HEK293 (cell line): ENCODE measurements at regions not wholly inside any gene's neighbourhood (a gene's known extent, or its start where the extent isn't known, plus 50 kb on each side); places are given as distances from the start of the nearest gene placed in this dataset.

Experiments used
- CTCF ChIA-PET: fragments of 350-600 bp; formaldehyde crosslinking; extraction: SDS; loops from one replicate; lab custom pipeline; 2021; ENCODE audit warnings: antibody characterized with exemption; lab: Yijun Ruan, JAX
- POLR2A ChIA-PET: fragments of 300-600 bp; formaldehyde crosslinking; extraction: SDS; loops from one replicate; lab custom pipeline; 2020; ENCODE audit warnings: antibody characterized with exemption, inconsistent platforms; lab: Yijun Ruan, JAX
- H3K27ac ChIP-seq: fragments of 200-500 bp; sonication (Bioruptor generic); 2 replicates; pipeline ENCODE4 v1.5.1; 2014; ENCODE audit warnings: low read depth, low read length, control low read depth, inconsistent platforms; ENCODE audit errors: extremely low read depth
- H3K36me3 ChIP-seq, 2 experiments: fragments of 200-500 bp in 1 of 2; sonication (Bioruptor generic) in 1 of 2; 1 replicate in 1 of 2; 2 replicates in 1 of 2; pipeline ENCODE4 v1.5.1; 2014 to 2017; ENCODE audit warnings: inconsistent platforms in 2 of 2, low read length in 2 of 2; ENCODE audit not compliant: control insufficient read depth in 2 of 2, insufficient read depth in 1 of 2
- H3K4me1 ChIP-seq: fragments of 200-500 bp; sonication (Bioruptor generic); 2 replicates; pipeline ENCODE4 v1.5.1; 2014; ENCODE audit warnings: mild to moderate bottlenecking, low read length, inconsistent platforms; ENCODE audit not compliant: control insufficient read depth, insufficient read depth
- H3K4me3 ChIP-seq: 2 replicates; pipeline ENCODE4 v1.5.1; 2011; ENCODE audit warnings: low read depth, mild to moderate bottlenecking, control low read depth, low read length, moderate library complexity
- H3K9me3 ChIP-seq: fragments of 200-500 bp; sonication (Bioruptor generic); 2 replicates; pipeline ENCODE4 v1.5.1; 2014; ENCODE audit warnings: low read depth, low read length, inconsistent platforms; ENCODE audit not compliant: control insufficient read depth, insufficient read depth
- FEZF1 ChIP-seq: fragments of 450-650 bp; formaldehyde crosslinking; IDR thresholded peaks from 2 replicates; pipeline ENCODE4 v1.5.1; 2016; ENCODE audit warnings: missing biosample characterization, missing genetic modification characterization
- GLIS1 ChIP-seq: fragments of 450-650 bp; formaldehyde crosslinking; IDR thresholded peaks from 2 replicates; pipeline ENCODE4 v1.5.1; 2016; ENCODE audit warnings: missing biosample characterization, missing genetic modification characterization
- HIC1 ChIP-seq: fragments of 450-650 bp; formaldehyde crosslinking; IDR thresholded peaks from 2 replicates; pipeline ENCODE4 v1.5.1; 2016; ENCODE audit warnings: missing biosample characterization, missing genetic modification characterization
- HOXC10 ChIP-seq: sonication (generic); formaldehyde crosslinking; IDR thresholded peaks from 2 replicates; pipeline ENCODE4 v1.8.1; 2023; ENCODE audit warnings: mild to moderate bottlenecking, missing genetic modification reagents
- PRDM1 ChIP-seq: fragments of 450-650 bp; formaldehyde crosslinking; IDR thresholded peaks from 2 replicates; pipeline ENCODE4; 2016; ENCODE audit warnings: missing biosample characterization, missing genetic modification characterization
- SP7 ChIP-seq: fragments of 450-650 bp; formaldehyde crosslinking; IDR thresholded peaks from 2 replicates; pipeline ENCODE4 v1.5.1; 2016; ENCODE audit warnings: missing biosample characterization, missing genetic modification characterization
- YY1 ChIP-seq: fragments of 450-650 bp; formaldehyde crosslinking; IDR thresholded peaks from 2 replicates; pipeline ENCODE4 v1.5.1; 2018; ENCODE audit warnings: missing biosample characterization, missing genetic modification characterization
- YY2 ChIP-seq: fragments of 450-650 bp; formaldehyde crosslinking; IDR thresholded peaks from 2 replicates; pipeline ENCODE4 v1.5.1; 2016; ENCODE audit warnings: missing biosample characterization, missing genetic modification characterization
- ZBTB11 ChIP-seq: fragments of 450-650 bp; formaldehyde crosslinking; conservative IDR thresholded peaks from 2 replicates; pipeline ENCODE4 v1.5.1; 2016; ENCODE audit warnings: low read depth, missing biosample characterization, missing genetic modification characterization
- ZBTB17 ChIP-seq: fragments of 450-650 bp; formaldehyde crosslinking; IDR thresholded peaks from 2 replicates; pipeline ENCODE4 v1.5.1; 2016; ENCODE audit warnings: missing biosample characterization, missing genetic modification characterization
- ZBTB20 ChIP-seq: fragments of 450-650 bp; formaldehyde crosslinking; IDR thresholded peaks from 2 replicates; pipeline ENCODE4 v1.5.1; 2016; ENCODE audit warnings: missing biosample characterization, missing genetic modification characterization
- ZNF155 ChIP-seq: fragments of 450-650 bp; formaldehyde crosslinking; IDR thresholded peaks from 2 replicates; pipeline ENCODE4 v1.5.1; 2016; ENCODE audit warnings: missing biosample characterization, missing genetic modification characterization
- ZNF274 ChIP-seq, 2 experiments: fragments of 200-500 bp in 1 of 2; fragments of 450-650 bp in 1 of 2; sonication (Bioruptor generic) in 1 of 2; formaldehyde crosslinking in 1 of 2; IDR thresholded peaks; 2 replicates each; pipeline versions ENCODE4 v1.5.1 to v1.6.1; 2014 to 2016; ENCODE audit warnings: borderline replicate concordance in 1 of 2, inconsistent platforms in 1 of 2, low read length in 1 of 2, missing biosample characterization in 1 of 2, missing genetic modification characterization in 1 of 2
- ZNF302 ChIP-seq: fragments of 450-650 bp; formaldehyde crosslinking; IDR thresholded peaks from 2 replicates; pipeline ENCODE4 v1.5.1; 2016; ENCODE audit warnings: missing biosample characterization, missing genetic modification characterization, low read depth
- ZNF354C ChIP-seq: fragments of 450-650 bp; formaldehyde crosslinking; IDR thresholded peaks from 2 replicates; pipeline ENCODE4 v1.5.1; 2016; ENCODE audit warnings: missing biosample characterization, missing genetic modification characterization, low read depth, borderline replicate concordance
- ZNF366 ChIP-seq: fragments of 450-650 bp; formaldehyde crosslinking; conservative IDR thresholded peaks from 2 replicates; pipeline ENCODE4 v1.5.1; 2016; ENCODE audit warnings: missing biosample characterization, missing genetic modification characterization
- ZNF433 ChIP-seq: fragments of 450-650 bp; formaldehyde crosslinking; IDR thresholded peaks from 2 replicates; pipeline ENCODE4 v1.5.1; 2016; ENCODE audit warnings: missing biosample characterization, missing genetic modification characterization, low read depth
- ZNF514 ChIP-seq: fragments of 450-650 bp; formaldehyde crosslinking; IDR thresholded peaks from 2 replicates; pipeline ENCODE4 v1.5.1; 2016; ENCODE audit warnings: missing biosample characterization, missing genetic modification characterization
- ZNF585B ChIP-seq: fragments of 450-650 bp; formaldehyde crosslinking; IDR thresholded peaks from 2 replicates; pipeline ENCODE4 v1.5.1; 2016; ENCODE audit warnings: missing biosample characterization, missing genetic modification characterization
- ZNF654 ChIP-seq: fragments of 450-650 bp; formaldehyde crosslinking; IDR thresholded peaks from 2 replicates; pipeline ENCODE4 v1.5.1; 2016; ENCODE audit warnings: low read depth, missing biosample characterization, missing genetic modification characterization
- ZNF791 ChIP-seq: fragments of 450-650 bp; formaldehyde crosslinking; IDR thresholded peaks from 2 replicates; pipeline ENCODE4 v1.5.1; 2016; ENCODE audit warnings: missing biosample characterization, missing genetic modification characterization

GRCh38 chr5:126195410-126196100, 227.7 kb upstream of the GRAMD2B start:
- TF ChIP-seq ZNF654 (tag by site-specific recombination) (no peak), ZNF791 (tag by site-specific recombination) (no peak), ZNF302 (tag by site-specific recombination) (no peak), FEZF1 (peak; percentile 41), PRDM1 (no peak), ZNF354C (tag by site-specific recombination) (no peak), ZNF366 (tag by site-specific recombination) (no peak), YY2 (tag by site-specific recombination) (no peak), ZNF433 (tag by site-specific recombination) (no peak)
- no peak overlapping the region for H3K27ac ChIP-seq

DNA sequence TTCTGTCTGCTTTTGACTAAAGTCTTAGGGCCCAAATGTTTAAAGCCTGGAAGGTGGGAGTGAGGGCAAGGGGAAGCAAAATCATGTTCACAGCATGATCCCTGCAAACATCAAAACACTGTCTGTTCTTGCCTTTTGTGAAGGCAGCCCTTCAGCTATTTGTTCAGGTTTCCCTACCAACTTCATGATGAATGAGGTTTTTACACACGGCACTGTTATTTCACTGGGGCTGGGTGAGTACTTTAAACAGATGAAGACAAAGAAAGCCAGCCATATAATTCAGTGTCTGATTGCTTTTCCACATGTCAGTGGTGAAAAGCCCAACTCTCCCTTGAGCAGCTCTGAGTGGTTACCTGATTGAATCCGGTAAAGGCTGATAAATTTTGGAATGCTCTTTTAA, 224.7 kb upstream of the GRAMD2B start:
- no peak overlapping the region for H3K27ac ChIP-seq
- TF ChIP-seq ZBTB11 (tag by site-specific recombination) (no peak), HOXC10 (CRISPR knock-in tag) (no peak), ZNF155 (tag by site-specific recombination) (no peak), ZBTB20 (no peak), FEZF1 (peak; percentile 29; the same call in 1 of the 2 replicates), GLIS1 (tag by site-specific recombination) (no peak), ZNF514 (tag by site-specific recombination) (no peak), SP7 (tag by site-specific recombination) (no peak)
- TF ChIP-seq, all 188 proteins: peak for 1
- Histone ChIP-seq H3K4me3 (no peak overlapping the region), H3K4me1 (no peaks in the 10 kb centered on the region), H3K9me3 (no peaks in the 10 kb centered on the region), H3K36me3 (no peaks in the 10 kb centered on the region)
- ChIA-PET CTCF (interaction anchor here (0.6 kb wide), 1 partner anchor 382 kb away, joined by 3 read pairs; no protein-coding TSS in a partner anchor), POLR2A (no interaction called here)

More at GRCh38 chr5:126195410-126196100, 227.7 kb upstream of the GRAMD2B start:
- Histone ChIP-seq H3K36me3 (no peaks in the 10 kb centered on the region), H3K9me3 (no peaks in the 10 kb centered on the region), H3K4me1 (no peaks in the 10 kb centered on the region), H3K4me3 (no peak overlapping the region)
- CTCF ChIA-PET, result no interaction called here
- POLR2A ChIA-PET, result no interaction called here

DNA sequence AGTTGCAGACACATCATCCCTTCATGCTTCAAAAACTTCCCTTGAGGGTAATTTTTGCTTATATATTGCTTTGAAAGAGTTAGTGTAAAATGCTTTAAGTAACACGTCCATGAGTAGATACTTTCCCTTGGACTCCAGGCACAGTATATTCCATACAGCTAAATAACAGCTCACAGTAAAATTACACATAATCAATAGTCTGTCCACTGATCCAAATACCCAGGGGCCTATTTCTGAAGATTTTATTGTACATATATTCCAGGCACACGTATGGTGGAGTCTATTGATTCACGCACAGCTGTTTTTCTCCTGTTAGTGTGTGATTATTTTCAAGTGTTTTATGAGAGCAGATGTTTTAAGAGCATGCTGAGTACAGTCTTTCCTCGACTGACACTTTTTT, 223.7 kb upstream of the GRAMD2B start:
- H3K4me1 ChIP-seq, result no peaks in the 10 kb centered on the region
- H3K4me3 ChIP-seq, result no peak overlapping the region
- ChIA-PET POLR2A (no interaction called here), CTCF (no interaction called here)
- no peak overlapping the region for H3K27ac ChIP-seq
- no peaks in the 10 kb centered on the region for H3K36me3 ChIP-seq
- no peaks in the 10 kb centered on the region for H3K9me3 ChIP-seq
- no peak for TF ChIP-seq ZBTB11 (tag by site-specific recombination)
- TF ChIP-seq ZNF585B (tag by site-specific recombination), result no peak
- no peak for TF ChIP-seq ZBTB17 (tag by site-specific recombination)
- no peak for TF ChIP-seq YY1 (tag by site-specific recombination)
- no peak for TF ChIP-seq ZNF274 (IDR thresholded peaks at IDR 0.05; ENCODE audit: low read length)
- TF ChIP-seq ZNF274 (tag by site-specific recombination; IDR thresholded peaks at IDR 0.05; ENCODE audit: borderline replicate concordance), result no peak
- TF ChIP-seq HIC1 (tag by site-specific recombination), result no peak
- TF ChIP-seq, all 188 proteins: peak for 0
